IMR-90 (cell line): ENCODE measurements at regions not wholly inside any gene's neighbourhood (a gene's known extent, or its start where the extent isn't known, plus 50 kb on each side); places are given as distances from the start of the nearest gene placed in this dataset.
A peak's percentile ranks its signal among the peaks of the same experiment; 100 is the strongest.

Experiments
- ATAC-seq: fragments of 200-7000 bp; cut with Tn5 transposase; 2 replicates; pipeline ENCODE4 v1.9.1; 2020; ENCODE audit warnings: low read depth, mild to moderate bottlenecking, moderate library complexity
- BruUV-seq: library from RNA; stranded (reverse); fragments of 400-500 nt; replicated peaks from 2 replicates; lab custom pipeline; 2021; lab: Mats Ljungman, UMichigan
- CTCF ChIA-PET: fragments of 300-600 bp; formaldehyde crosslinking; extraction: SDS; loops from one replicate; lab custom pipeline; 2021; ENCODE audit warnings: antibody characterized with exemption; lab: Yijun Ruan, JAX
- POLR2A ChIA-PET: fragments of 300-600 bp; sonication (Branson Sonifier 250); formaldehyde crosslinking; loops from one replicate; lab custom pipeline; 2022; ENCODE audit warnings: antibody characterized with exemption; ENCODE audit not compliant: unreplicated experiment; lab: Charles Lee
- DNase-seq: peaks from one replicate; pipeline ENCODE4 v3.0.0; 2013
- H2AFZ ChIP-seq: replicated peaks from 2 replicates; pipeline ENCODE3; 2013; ENCODE audit warnings: low read length, mild to moderate bottlenecking; ENCODE audit not compliant: poor library complexity
- H2AK5ac ChIP-seq: 2 replicates; pipeline ENCODE4 v1.6.1; 2013; ENCODE audit warnings: low read depth, low read length, inconsistent platforms
- H2AK9ac ChIP-seq: replicated peaks from 2 replicates; pipeline ENCODE3; 2013; ENCODE audit warnings: mild to moderate bottlenecking, low read depth, low read length, moderate library complexity; ENCODE audit not compliant: poor library complexity
- H2BK120ac ChIP-seq: 2 replicates; pipeline ENCODE4 v1.6.1; 2013; ENCODE audit warnings: low read depth, low read length, inconsistent platforms
- H2BK15ac ChIP-seq: 3 replicates; pipeline ENCODE4 v1.6.1; 2013; ENCODE audit warnings: low read depth, low read length, inconsistent platforms
- H2BK20ac ChIP-seq: 2 replicates; pipeline ENCODE4 v1.6.1; 2013; ENCODE audit warnings: low read depth, mild to moderate bottlenecking, inconsistent platforms, low read length, moderate library complexity
- H2BK5ac ChIP-seq: 2 replicates; pipeline ENCODE4 v1.6.1; 2013; ENCODE audit warnings: mild to moderate bottlenecking, low read depth, low read length, inconsistent platforms; ENCODE audit not compliant: poor library complexity, severe bottlenecking
- H3K14ac ChIP-seq: replicated peaks from 2 replicates; pipeline ENCODE4 v1.6.1; 2013; ENCODE audit warnings: low read depth, low read length, inconsistent platforms
- H3K18ac ChIP-seq: 2 replicates; pipeline ENCODE4 v1.6.1; 2013; ENCODE audit warnings: low read depth, low read length, control low read depth
- H3K23ac ChIP-seq: 2 replicates; pipeline ENCODE4 v1.6.1; 2013; ENCODE audit warnings: low read depth, low read length, inconsistent platforms
- H3K27ac ChIP-seq: 2 replicates; pipeline ENCODE4 v1.5.1; 2013; ENCODE audit warnings: mild to moderate bottlenecking, control low read depth, low read length; ENCODE audit not compliant: insufficient read depth
- H3K27me3 ChIP-seq: 2 replicates; pipeline ENCODE4 v1.6.1; 2013; ENCODE audit warnings: low read length; ENCODE audit not compliant: control insufficient read depth, insufficient read depth
- H3K36me3 ChIP-seq: 2 replicates; pipeline ENCODE4 v1.6.1; 2013; ENCODE audit warnings: low read length, mixed read lengths; ENCODE audit not compliant: control insufficient read depth, insufficient read depth
- H3K4ac ChIP-seq: 2 replicates; pipeline ENCODE4 v1.6.1; 2013; ENCODE audit warnings: low read depth, low read length, inconsistent platforms
- H3K4me1 ChIP-seq: 2 replicates; pipeline ENCODE4 v1.6.1; 2013; ENCODE audit warnings: low read length, mixed read lengths; ENCODE audit not compliant: control insufficient read depth, insufficient read depth
- H3K4me2 ChIP-seq: 2 replicates; pipeline ENCODE4 v1.6.1; 2013; ENCODE audit warnings: low read depth, mild to moderate bottlenecking, control low read depth, low read length, moderate library complexity
- H3K4me3 ChIP-seq: 2 replicates; pipeline ENCODE4 v1.5.1; 2013; ENCODE audit warnings: low read depth, mild to moderate bottlenecking, control low read depth, low read length, moderate library complexity; ENCODE audit not compliant: insufficient read depth
- H3K56ac ChIP-seq: 2 replicates; pipeline ENCODE4 v1.6.1; 2013; ENCODE audit warnings: low read length, inconsistent platforms; ENCODE audit not compliant: insufficient read depth; ENCODE audit errors: extremely low read depth
- H3K79me1 ChIP-seq, 2 experiments: 2 replicates each; pipeline ENCODE4 v1.6.1; 2013; ENCODE audit warnings: low read length in 2 of 2, inconsistent platforms in 1 of 2, low read depth in 1 of 2
- H3K9ac ChIP-seq: 2 replicates; pipeline ENCODE4 v1.6.1; 2013; ENCODE audit warnings: low read depth, low read length, control low read depth
- H3K9me1 ChIP-seq: 2 replicates; pipeline ENCODE4 v1.6.1; 2013; ENCODE audit warnings: low read length, inconsistent platforms; ENCODE audit not compliant: insufficient read depth
- H3K9me3 ChIP-seq: 2 replicates; pipeline ENCODE4 v1.6.1; 2013; ENCODE audit warnings: low read length; ENCODE audit not compliant: control insufficient read depth, insufficient read depth
- H4K20me1 ChIP-seq: 2 replicates; pipeline ENCODE4 v1.6.1; 2013; ENCODE audit warnings: low read length, inconsistent platforms; ENCODE audit not compliant: insufficient read depth
- H4K5ac ChIP-seq: 2 replicates; pipeline ENCODE4 v1.6.1; 2013; ENCODE audit warnings: mild to moderate bottlenecking, low read depth, low read length, control low read depth
- H4K8ac ChIP-seq, 2 experiments: 2 replicates each; pipeline ENCODE4 v1.6.1; 2013; ENCODE audit warnings: low read depth in 2 of 2, low read length in 2 of 2, control low read depth in 1 of 2, inconsistent platforms in 1 of 2
- H4K91ac ChIP-seq: 2 replicates; pipeline ENCODE4 v1.6.1; 2013; ENCODE audit warnings: low read depth, low read length, inconsistent platforms; ENCODE audit not compliant: insufficient read depth
- BHLHE40 ChIP-seq: fragments of 150-350 bp; IDR thresholded peaks from 2 replicates; pipeline ENCODE4 v1.6.1; 2016; ENCODE audit warnings: mild to moderate bottlenecking, low read depth, low read length
- CEBPB ChIP-seq: IDR thresholded peaks from 2 replicates; pipeline ENCODE4 v1.6.1; 2012; ENCODE audit warnings: low read depth, low read length, improper control_type of control experiment
- CHD1 ChIP-seq: IDR thresholded peaks from 2 replicates; pipeline ENCODE4 v1.6.1; 2012; ENCODE audit warnings: low read depth, low read length, improper control_type of control experiment
- FOS ChIP-seq: fragments of 150-350 bp; IDR thresholded peaks from 2 replicates; pipeline ENCODE4 v1.6.1; 2016; ENCODE audit warnings: low read depth, low read length
- MAFK ChIP-seq: IDR thresholded peaks from 2 replicates; pipeline ENCODE4 v1.6.1; 2012; ENCODE audit warnings: low read depth, low read length, improper control_type of control experiment
- MAZ ChIP-seq: IDR thresholded peaks from 2 replicates; pipeline ENCODE4 v1.6.1; 2012; ENCODE audit warnings: low read depth, mild to moderate bottlenecking, low read length, improper control_type of control experiment, moderate library complexity, borderline replicate concordance
- MXI1 ChIP-seq: IDR thresholded peaks from 2 replicates; pipeline ENCODE4 v1.6.1; 2012; ENCODE audit warnings: low read depth, mild to moderate bottlenecking, low read length, moderate library complexity, borderline replicate concordance
- NFE2L2 ChIP-seq: fragments of 150-350 bp; IDR thresholded peaks from 2 replicates; pipeline ENCODE4 v1.6.1; 2016; ENCODE audit warnings: low read depth, mild to moderate bottlenecking, low read length
- POLR2A ChIP-seq: IDR thresholded peaks from 2 replicates; pipeline ENCODE4 v1.6.1; 2012; ENCODE audit warnings: mild to moderate bottlenecking, low read depth, low read length
- RAD21 ChIP-seq: IDR thresholded peaks from 2 replicates; pipeline ENCODE4 v1.6.1; 2012; ENCODE audit warnings: low read length, improper control_type of control experiment
- RCOR1 ChIP-seq: IDR thresholded peaks from 2 replicates; pipeline ENCODE4 v1.6.1; 2012; ENCODE audit warnings: mild to moderate bottlenecking, low read length, improper control_type of control experiment; ENCODE audit not compliant: insufficient replicate concordance
- RFX5 ChIP-seq: IDR thresholded peaks from 2 replicates; pipeline ENCODE4 v1.8.0; 2012; ENCODE audit warnings: low read depth, mild to moderate bottlenecking, low read length, moderate library complexity
- SMC3 ChIP-seq: fragments of 150-350 bp; IDR thresholded peaks from 2 replicates; pipeline ENCODE4 v1.6.1; 2016; ENCODE audit warnings: low read depth, mild to moderate bottlenecking, antibody characterized with exemption, low read length, moderate library complexity
- WGBS, 2 experiments: methylation state at CpG; one replicate each; pipeline versions ENCODE4 v1.1.5 to v1.1.7; 2013; ENCODE audit warnings: missing lambda C conversion rate in 2 of 2; ENCODE audit not compliant: insufficient read length in 1 of 2; ENCODE audit errors: extremely low coverage in 2 of 2; 5-methylcytosine and 5-hydroxymethylcytosine counted together
- dilution Hi-C: fragments of 300-500 bp; cut with HindIII; formaldehyde crosslinking; loops from one replicate; pipeline ENCODE4 v1.14.3; 2018; ENCODE audit warnings: low sequenced_read_pairs; ENCODE audit not compliant: unreplicated experiment
- in situ Hi-C: fragments of 300-500 bp; cut with MboI; formaldehyde crosslinking; loops from 3 replicates; pipeline ENCODE4 v1.14.3; 2019; ENCODE audit warnings: low sequenced_read_pairs, inconsistent platforms, mixed read lengths
- intact Hi-C: fragments of 100-400 bp; cut with micrococcal nuclease; formaldehyde crosslinking; loops from 2 replicates; pipeline ENCODE4 v1.10.0; 2022
- TF ChIP-seq, protein P1 (sequence below): fragments of 150-350 bp; IDR thresholded peaks from 2 replicates; pipeline ENCODE4 v1.6.1; 2016; ENCODE audit warnings: low read depth, mild to moderate bottlenecking, low read length, moderate library complexity, borderline replicate concordance
- TF ChIP-seq, protein P2 (sequence below): fragments of 150-350 bp; IDR thresholded peaks from 2 replicates; pipeline ENCODE4 v1.6.1; 2017; ENCODE audit warnings: mild to moderate bottlenecking, antibody characterized with exemption, low read length, low read depth

DNA sequence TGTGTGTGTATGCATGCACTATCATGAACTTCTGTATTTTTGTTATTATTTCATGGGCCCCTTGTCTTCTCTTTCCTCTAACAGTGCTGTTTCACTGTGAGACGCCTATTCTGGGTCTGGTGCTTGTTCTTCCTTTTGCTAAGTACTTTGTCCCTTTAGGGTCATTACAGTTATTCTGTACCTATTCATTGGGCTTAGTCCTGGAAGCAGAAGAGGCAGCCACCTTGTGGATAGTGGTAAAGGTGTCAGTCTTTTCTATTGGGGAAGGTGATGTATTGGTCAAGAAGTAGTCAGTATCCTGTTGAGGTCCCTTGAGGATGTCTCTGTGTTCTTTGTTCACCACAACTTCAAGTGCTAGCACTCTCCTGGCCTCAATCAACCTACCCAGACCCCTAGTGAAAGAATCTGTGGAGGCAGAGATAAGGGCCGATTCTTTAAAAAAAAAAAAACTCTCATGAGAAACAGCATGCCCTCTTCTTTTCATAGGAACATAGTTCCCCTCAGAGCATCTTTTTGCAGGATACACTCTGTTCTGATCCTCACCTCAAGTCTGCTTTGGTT is 593.8 kb downstream of the SPRY1 start:
- H4K20me1 ChIP-seq: no peaks in the 10 kb centered on the region
- H3K9me3 ChIP-seq: peaks cover 3% of the 10 kb centered on the region; the same call in 1 of the 2 replicates
- H2BK15ac ChIP-seq: peak overlapping the region; percentile 38; the same call in 1 of the 3 replicates
- intact Hi-C loops (no loop called here), dilution Hi-C loops (no loop called here), in situ Hi-C loops (no loop called here)
- no peak overlapping the region for H3K4ac ChIP-seq
- no peak overlapping the region for H4K8ac ChIP-seq
- H2BK5ac ChIP-seq: no peak overlapping the region
- no TSS peak for BruUV-seq
- ChIA-PET POLR2A (no interaction called here), CTCF (no interaction called here)
- no peak overlapping the region for H3K4me3 ChIP-seq
- no peak overlapping the region for H3K9ac ChIP-seq
- H2AFZ ChIP-seq: no peak overlapping the region
- no peak overlapping the region for H4K5ac ChIP-seq
- no peak overlapping the region for H3K27ac ChIP-seq
- H2BK20ac ChIP-seq: no peak overlapping the region
- H3K9me1 ChIP-seq: no peaks in the 10 kb centered on the region; the same call in 1 of the 2 replicates
- H3K14ac ChIP-seq: no peak overlapping the region
- peaks cover 3% of the 10 kb centered on the region for H3K4me1 ChIP-seq
- TF ChIP-seq SMC3 (no peak), RAD21 (no peak), FOS (no peak), CHD1 (no peak), RCOR1 (no peak), RFX5 (no peak), BHLHE40 (no peak), MAFK (no peak), NFE2L2 (no peak), POLR2A (no peak), CEBPB (no peak), MXI1 (no peak), MAZ (no peak)
- TF ChIP-seq, protein P1, sequence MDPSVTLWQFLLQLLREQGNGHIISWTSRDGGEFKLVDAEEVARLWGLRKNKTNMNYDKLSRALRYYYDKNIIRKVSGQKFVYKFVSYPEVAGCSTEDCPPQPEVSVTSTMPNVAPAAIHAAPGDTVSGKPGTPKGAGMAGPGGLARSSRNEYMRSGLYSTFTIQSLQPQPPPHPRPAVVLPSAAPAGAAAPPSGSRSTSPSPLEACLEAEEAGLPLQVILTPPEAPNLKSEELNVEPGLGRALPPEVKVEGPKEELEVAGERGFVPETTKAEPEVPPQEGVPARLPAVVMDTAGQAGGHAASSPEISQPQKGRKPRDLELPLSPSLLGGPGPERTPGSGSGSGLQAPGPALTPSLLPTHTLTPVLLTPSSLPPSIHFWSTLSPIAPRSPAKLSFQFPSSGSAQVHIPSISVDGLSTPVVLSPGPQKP: no peak
- TF ChIP-seq, protein P2, sequence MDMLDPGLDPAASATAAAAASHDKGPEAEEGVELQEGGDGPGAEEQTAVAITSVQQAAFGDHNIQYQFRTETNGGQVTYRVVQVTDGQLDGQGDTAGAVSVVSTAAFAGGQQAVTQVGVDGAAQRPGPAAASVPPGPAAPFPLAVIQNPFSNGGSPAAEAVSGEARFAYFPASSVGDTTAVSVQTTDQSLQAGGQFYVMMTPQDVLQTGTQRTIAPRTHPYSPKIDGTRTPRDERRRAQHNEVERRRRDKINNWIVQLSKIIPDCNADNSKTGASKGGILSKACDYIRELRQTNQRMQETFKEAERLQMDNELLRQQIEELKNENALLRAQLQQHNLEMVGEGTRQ: no peak
- no peak overlapping the region for H4K91ac ChIP-seq
- no peaks in the 10 kb centered on the region for H3K27me3 ChIP-seq
- H3K56ac ChIP-seq: no peak overlapping the region
- H3K79me1 ChIP-seq: no peaks in the 10 kb centered on the region
- no CpG with 5 or more reads among the region's 2 CpGs for WGBS, 2 experiments
- H2BK120ac ChIP-seq: 0 out of 2 replicates have a peak overlapping the region, but pooled peaks have one; percentile 12
- H3K36me3 ChIP-seq: no peaks in the 10 kb centered on the region
- no peak overlapping the region for H3K4me2 ChIP-seq
- H3K23ac ChIP-seq: no peak overlapping the region
- ATAC-seq (no peak), DNase-seq (no peak)
- H2AK9ac ChIP-seq: no peak overlapping the region
- H3K18ac ChIP-seq: no peak overlapping the region
- no peak overlapping the region for H2AK5ac ChIP-seq
